PFSK-1 (cell line): ENCODE measurements at regions not wholly inside any gene's neighbourhood (a gene's known extent, or its start where the extent isn't known, plus 50 kb on each side); places are given as distances from the start of the nearest gene placed in this dataset.

ENCODE experiments used
- POLR2AphosphoS5 ChIP-seq: IDR thresholded peaks from 2 replicates; pipeline ENCODE4 v1.6.1; 2012; ENCODE audit warnings: low read depth, mild to moderate bottlenecking, control low read depth, low read length, moderate library complexity
- SIN3A ChIP-seq: IDR thresholded peaks from 2 replicates; pipeline ENCODE4 v1.6.1; 2012; ENCODE audit warnings: mild to moderate bottlenecking, low read length, moderate library complexity, borderline replicate concordance; ENCODE audit not compliant: insufficient read depth
- TAF1 ChIP-seq: IDR thresholded peaks from 2 replicates; pipeline ENCODE4 v1.6.1; 2012; ENCODE audit warnings: low read length, control low read depth, borderline replicate concordance; ENCODE audit not compliant: insufficient read depth
- TF ChIP-seq, protein P1 (sequence below), 2 experiments: IDR thresholded peaks; 2 replicates each; pipeline versions ENCODE4 v1.6.1 to v1.8.0; 2011 to 2012; ENCODE audit warnings: low read depth in 2 of 2, low read length in 2 of 2, control low read depth in 1 of 2, inconsistent platforms in 1 of 2, mild to moderate bottlenecking in 1 of 2, moderate library complexity in 1 of 2; ENCODE audit not compliant: insufficient read depth in 1 of 2

DNA sequence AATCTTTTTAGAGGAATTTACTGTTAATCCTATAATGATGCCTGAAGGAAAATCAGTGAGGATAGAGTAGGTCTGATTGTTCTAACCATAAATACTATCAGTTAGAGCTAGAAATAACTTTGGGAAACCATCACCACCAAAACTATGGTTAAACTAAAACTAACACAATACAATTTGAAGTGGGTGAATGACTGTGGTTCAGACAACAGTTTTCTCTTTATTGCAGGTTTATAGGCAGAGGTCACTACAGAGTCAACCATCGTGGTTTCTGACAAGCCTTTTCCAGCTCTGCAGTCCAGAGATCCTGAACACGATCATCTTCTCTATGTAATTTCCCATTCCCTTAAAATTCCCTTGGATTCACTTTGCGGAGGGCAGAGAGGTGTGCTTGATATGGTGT lies 134.3 kb downstream of the IBTK start:
- TF ChIP-seq, protein P1, sequence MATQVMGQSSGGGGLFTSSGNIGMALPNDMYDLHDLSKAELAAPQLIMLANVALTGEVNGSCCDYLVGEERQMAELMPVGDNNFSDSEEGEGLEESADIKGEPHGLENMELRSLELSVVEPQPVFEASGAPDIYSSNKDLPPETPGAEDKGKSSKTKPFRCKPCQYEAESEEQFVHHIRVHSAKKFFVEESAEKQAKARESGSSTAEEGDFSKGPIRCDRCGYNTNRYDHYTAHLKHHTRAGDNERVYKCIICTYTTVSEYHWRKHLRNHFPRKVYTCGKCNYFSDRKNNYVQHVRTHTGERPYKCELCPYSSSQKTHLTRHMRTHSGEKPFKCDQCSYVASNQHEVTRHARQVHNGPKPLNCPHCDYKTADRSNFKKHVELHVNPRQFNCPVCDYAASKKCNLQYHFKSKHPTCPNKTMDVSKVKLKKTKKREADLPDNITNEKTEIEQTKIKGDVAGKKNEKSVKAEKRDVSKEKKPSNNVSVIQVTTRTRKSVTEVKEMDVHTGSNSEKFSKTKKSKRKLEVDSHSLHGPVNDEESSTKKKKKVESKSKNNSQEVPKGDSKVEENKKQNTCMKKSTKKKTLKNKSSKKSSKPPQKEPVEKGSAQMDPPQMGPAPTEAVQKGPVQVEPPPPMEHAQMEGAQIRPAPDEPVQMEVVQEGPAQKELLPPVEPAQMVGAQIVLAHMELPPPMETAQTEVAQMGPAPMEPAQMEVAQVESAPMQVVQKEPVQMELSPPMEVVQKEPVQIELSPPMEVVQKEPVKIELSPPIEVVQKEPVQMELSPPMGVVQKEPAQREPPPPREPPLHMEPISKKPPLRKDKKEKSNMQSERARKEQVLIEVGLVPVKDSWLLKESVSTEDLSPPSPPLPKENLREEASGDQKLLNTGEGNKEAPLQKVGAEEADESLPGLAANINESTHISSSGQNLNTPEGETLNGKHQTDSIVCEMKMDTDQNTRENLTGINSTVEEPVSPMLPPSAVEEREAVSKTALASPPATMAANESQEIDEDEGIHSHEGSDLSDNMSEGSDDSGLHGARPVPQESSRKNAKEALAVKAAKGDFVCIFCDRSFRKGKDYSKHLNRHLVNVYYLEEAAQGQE (IDR thresholded peaks at IDR 0.05; ENCODE audit: insufficient read depth in 1 of 2, low read depth in 2 of 2, low read length in 2 of 2), result no peak
- TF ChIP-seq POLR2AphosphoS5 (no peak), TAF1 (no peak), SIN3A (no peak)
